GM12878 (cell line): ENCODE measurements at regions not wholly inside any gene's neighbourhood (a gene's known extent, or its start where the extent isn't known, plus 50 kb on each side); places are given as distances from the start of the nearest gene placed in this dataset.

Source experiments
- ATAC-seq: fragments of 200-7000 bp; cut with Tn5 transposase; 3 replicates; pipeline ENCODE4 v1.9.1; 2020; ENCODE audit warnings: mild to moderate bottlenecking, moderate library complexity
- BruUV-seq: library from RNA; stranded (reverse); fragments of 400-500 nt; replicated peaks from 2 replicates; lab custom pipeline; 2021; lab: Mats Ljungman, UMichigan
- CTCF ChIA-PET: fragments of 300-600 bp; sonication (Branson Sonifier 250); formaldehyde crosslinking; extraction: SDS; loops from one replicate; lab custom pipeline; 2021; ENCODE audit warnings: inconsistent platforms; lab: Yijun Ruan, JAX
- POLR2A ChIA-PET: fragments of 350-600 bp; formaldehyde crosslinking; extraction: SDS; loops from one replicate; lab custom pipeline; 2021; ENCODE audit warnings: inconsistent platforms; lab: Charles Lee
- RAD21 ChIA-PET: fragments of 300-600 bp; sonication (Branson Sonifier 250); formaldehyde crosslinking; loops from one replicate; lab custom pipeline; 2023; ENCODE audit warnings: antibody characterized with exemption; ENCODE audit not compliant: unreplicated experiment; lab: Charles Lee
- SMC1A ChIA-PET: fragments of 300-600 bp; sonication (Branson Sonifier 250); formaldehyde crosslinking; loops from one replicate; lab custom pipeline; 2023; ENCODE audit not compliant: unreplicated experiment, uncharacterized antibody; lab: Charles Lee
- DNase-seq: peaks from one replicate; pipeline ENCODE4 v3.0.0-alpha.2; 2011; ENCODE audit warnings: low read depth, low spot score
- FAIRE-seq: peaks from 3 replicates; lab custom pipeline; 2011; peaks lifted over from hg19 to GRCh38; lab: Jason Lieb, UNC
- H2AFZ ChIP-seq: 2 replicates; pipeline ENCODE4 v1.6.0; 2011; ENCODE audit warnings: low read depth, low read length, control low read depth; ENCODE audit not compliant: control insufficient read depth
- H3K27ac ChIP-seq: 2 replicates; pipeline ENCODE4 v1.5.1; 2011; ENCODE audit warnings: control low read depth; ENCODE audit not compliant: control insufficient read depth, insufficient read depth
- H3K27me3 ChIP-seq, 2 experiments: replicated peaks in 1 of 2; 2 replicates each; pipeline versions ENCODE4 v1.6.0 to v1.6.1; 2011; ENCODE audit warnings: low read length in 1 of 2; ENCODE audit not compliant: control insufficient read depth in 2 of 2, insufficient read depth in 2 of 2
- H3K36me3 ChIP-seq, 2 experiments: 2 replicates each; pipeline ENCODE4 v1.5.1; 2011; ENCODE audit warnings: low read length in 1 of 2; ENCODE audit not compliant: control insufficient read depth in 2 of 2, insufficient read depth in 2 of 2
- H3K4me1 ChIP-seq: 2 replicates; pipeline ENCODE4 v1.6.1; 2011; ENCODE audit warnings: mild to moderate bottlenecking, low read length, moderate library complexity, mixed read lengths; ENCODE audit not compliant: control insufficient read depth, insufficient read depth
- H3K4me2 ChIP-seq: 2 replicates; pipeline ENCODE4 v1.6.0; 2011; ENCODE audit warnings: control low read depth; ENCODE audit not compliant: control insufficient read depth, insufficient read depth
- H3K4me3 ChIP-seq: fragments of 200-600 bp; sonication (generic); 2 replicates; pipeline ENCODE4 v1.5.1; 2016
- H3K79me2 ChIP-seq: 2 replicates; pipeline ENCODE4 v1.6.0; 2011; ENCODE audit warnings: low read length; ENCODE audit not compliant: control insufficient read depth, insufficient read depth
- H3K9ac ChIP-seq: 2 replicates; pipeline ENCODE4 v1.8.0; 2011; ENCODE audit warnings: low read length, control low read depth, mixed read lengths; ENCODE audit not compliant: control insufficient read depth, insufficient read depth
- H3K9me3 ChIP-seq: replicated peaks from 3 replicates; pipeline ENCODE4 v1.5.1; 2011; ENCODE audit warnings: mild to moderate bottlenecking, low read length; ENCODE audit not compliant: control insufficient read depth, insufficient read depth
- H4K20me1 ChIP-seq: 2 replicates; pipeline ENCODE4 v1.6.0; 2011; ENCODE audit not compliant: control insufficient read depth, insufficient read depth
- BHLHE40 ChIP-seq, 2 experiments: fragments of 450-650 bp in 1 of 2; IDR thresholded peaks; 2 replicates each; pipeline ENCODE4 v1.6.1; 2011 to 2017; ENCODE audit warnings: low read depth in 2 of 2, borderline replicate concordance in 1 of 2, improper control_type of control experiment in 1 of 2, low read length in 1 of 2, mild to moderate bottlenecking in 1 of 2
- CBX3 ChIP-seq: fragments of 200-600 bp; sonication (generic); IDR thresholded peaks from 2 replicates; pipeline ENCODE4 v1.6.1; 2016; ENCODE audit warnings: low read depth, borderline replicate concordance
- EP300 ChIP-seq, 2 experiments: fragments of 150-350 bp in 1 of 2; IDR thresholded peaks; 2 replicates each; pipeline ENCODE4 v1.6.1; 2011 to 2012; ENCODE audit warnings: low read depth in 2 of 2, low read length in 2 of 2, borderline replicate concordance in 1 of 2, improper control_type of control experiment in 1 of 2, inconsistent platforms in 1 of 2; ENCODE audit not compliant: control insufficient read depth in 1 of 2
- HDGF ChIP-seq: fragments of 450-650 bp; IDR thresholded peaks from 2 replicates; pipeline ENCODE4 v1.6.1; 2016; ENCODE audit warnings: antibody characterized with exemption
- JUNB ChIP-seq: IDR thresholded peaks from 2 replicates; pipeline ENCODE4 v1.6.1; 2016; ENCODE audit warnings: antibody characterized with exemption, mild to moderate bottlenecking
- NFXL1 ChIP-seq: fragments of 450-650 bp; IDR thresholded peaks from 2 replicates; pipeline ENCODE4 v1.6.1; 2017; ENCODE audit warnings: antibody characterized with exemption, mild to moderate bottlenecking, borderline replicate concordance
- POLR2AphosphoS2 ChIP-seq: IDR thresholded peaks from 2 replicates; pipeline ENCODE4 v1.6.1; 2011; ENCODE audit warnings: low read depth, mild to moderate bottlenecking, low read length, improper control_type of control experiment, moderate library complexity
- SMAD1 ChIP-seq: fragments of 450-650 bp; IDR thresholded peaks from 2 replicates; pipeline ENCODE4 v1.6.1; 2018; ENCODE audit warnings: mild to moderate bottlenecking, low read depth; ENCODE audit not compliant: partially characterized antibody
- TARDBP ChIP-seq: IDR thresholded peaks from 2 replicates; pipeline ENCODE4 v1.6.1; 2016; ENCODE audit warnings: borderline replicate concordance
- TCF12 ChIP-seq: IDR thresholded peaks from 2 replicates; pipeline ENCODE4 v1.6.1; 2011; ENCODE audit warnings: low read depth, mild to moderate bottlenecking, low read length
- ZNF24 ChIP-seq: fragments of 450-650 bp; IDR thresholded peaks from 2 replicates; pipeline ENCODE4 v1.6.1; 2017; ENCODE audit warnings: antibody characterized with exemption, mild to moderate bottlenecking
- WGBS: methylation state at CpG from one replicate; pipeline ENCODE4 v1.1.6; 2016; ENCODE audit warnings: low lambda C conversion rate; ENCODE audit not compliant: insufficient replicate concordance, insufficient coverage; ENCODE audit errors: missing lambda C conversion rate; 5-methylcytosine and 5-hydroxymethylcytosine counted together
- in situ Hi-C: fragments of 300-500 bp; cut with MboI; formaldehyde crosslinking; loops from 9 replicates; pipeline ENCODE4 v1.14.3; 2018; ENCODE audit warnings: mixed read lengths
- intact Hi-C: fragments of 100-400 bp; cut with micrococcal nuclease; formaldehyde crosslinking; loops from one replicate; pipeline ENCODE4 v1.14.2; 2022; ENCODE audit not compliant: unreplicated experiment
- TF ChIP-seq, protein P1 (sequence below): fragments of 450-650 bp; IDR thresholded peaks from 2 replicates; pipeline ENCODE4 v1.6.1; 2017; ENCODE audit warnings: low read depth, mild to moderate bottlenecking, moderate library complexity
- TF ChIP-seq, protein P2 (sequence below): IDR thresholded peaks from 2 replicates; pipeline ENCODE4 v1.6.1; 2012; ENCODE audit warnings: low read depth, low read length, improper control_type of control experiment
- TF ChIP-seq, protein P3 (sequence below): IDR thresholded peaks from 2 replicates; pipeline ENCODE4 v1.6.1; 2011; ENCODE audit warnings: borderline replicate concordance, low read depth, mild to moderate bottlenecking, moderate library complexity, low read length; ENCODE audit not compliant: insufficient read depth, poor library complexity, severe bottlenecking
- TF ChIP-seq, protein P4 (sequence below): fragments of 150-350 bp; IDR thresholded peaks from 2 replicates; pipeline ENCODE4 v1.6.1; 2016; ENCODE audit warnings: low read depth, low read length

DNA sequence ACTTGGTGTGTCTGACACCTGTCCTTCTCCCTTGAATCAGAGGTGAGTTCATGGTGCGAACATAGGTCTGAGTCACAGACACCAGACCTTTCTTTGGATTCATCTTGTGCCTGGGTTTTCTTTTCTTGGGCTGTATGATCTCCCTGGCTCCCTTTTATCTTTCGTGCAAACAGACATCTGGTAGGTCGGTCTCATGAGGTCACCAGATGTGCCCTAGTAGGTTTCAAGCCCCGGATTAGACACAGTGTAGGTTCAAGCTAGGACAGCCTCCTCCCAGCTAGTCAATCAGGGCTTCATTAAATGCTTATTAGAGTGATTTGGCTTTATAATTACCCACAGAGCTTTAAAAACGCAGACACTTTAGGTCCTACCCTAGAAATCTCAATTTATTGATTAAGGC, 106.0 kb upstream of the MYO10 start:
- Histone ChIP-seq H3K9ac (no peak overlapping the region), H3K9me3 (no peaks in the 10 kb centered on the region), H4K20me1 (no peaks in the 10 kb centered on the region), H3K27ac (no peak overlapping the region), H3K79me2 (no peaks in the 10 kb centered on the region), H3K4me2 (no peak overlapping the region), H3K27me3 (no peaks in the 10 kb centered on the region), H2AFZ (no peak overlapping the region), H3K4me3 (no peak overlapping the region), H3K36me3 (no peaks in the 10 kb centered on the region), H3K4me1 (no peaks in the 10 kb centered on the region)
- no peak for ATAC-seq
- WGBS: 20% methylated on average over 5 of the region's 5 CpGs
- DNase-seq: no peak
- TF ChIP-seq JUNB: no peak
- TF ChIP-seq, protein P1, sequence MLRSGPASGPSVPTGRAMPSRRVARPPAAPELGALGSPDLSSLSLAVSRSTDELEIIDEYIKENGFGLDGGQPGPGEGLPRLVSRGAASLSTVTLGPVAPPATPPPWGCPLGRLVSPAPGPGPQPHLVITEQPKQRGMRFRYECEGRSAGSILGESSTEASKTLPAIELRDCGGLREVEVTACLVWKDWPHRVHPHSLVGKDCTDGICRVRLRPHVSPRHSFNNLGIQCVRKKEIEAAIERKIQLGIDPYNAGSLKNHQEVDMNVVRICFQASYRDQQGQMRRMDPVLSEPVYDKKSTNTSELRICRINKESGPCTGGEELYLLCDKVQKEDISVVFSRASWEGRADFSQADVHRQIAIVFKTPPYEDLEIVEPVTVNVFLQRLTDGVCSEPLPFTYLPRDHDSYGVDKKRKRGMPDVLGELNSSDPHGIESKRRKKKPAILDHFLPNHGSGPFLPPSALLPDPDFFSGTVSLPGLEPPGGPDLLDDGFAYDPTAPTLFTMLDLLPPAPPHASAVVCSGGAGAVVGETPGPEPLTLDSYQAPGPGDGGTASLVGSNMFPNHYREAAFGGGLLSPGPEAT: no peak
- TF ChIP-seq, protein P2, sequence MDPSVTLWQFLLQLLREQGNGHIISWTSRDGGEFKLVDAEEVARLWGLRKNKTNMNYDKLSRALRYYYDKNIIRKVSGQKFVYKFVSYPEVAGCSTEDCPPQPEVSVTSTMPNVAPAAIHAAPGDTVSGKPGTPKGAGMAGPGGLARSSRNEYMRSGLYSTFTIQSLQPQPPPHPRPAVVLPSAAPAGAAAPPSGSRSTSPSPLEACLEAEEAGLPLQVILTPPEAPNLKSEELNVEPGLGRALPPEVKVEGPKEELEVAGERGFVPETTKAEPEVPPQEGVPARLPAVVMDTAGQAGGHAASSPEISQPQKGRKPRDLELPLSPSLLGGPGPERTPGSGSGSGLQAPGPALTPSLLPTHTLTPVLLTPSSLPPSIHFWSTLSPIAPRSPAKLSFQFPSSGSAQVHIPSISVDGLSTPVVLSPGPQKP: no peak
- no peak for TF ChIP-seq CBX3
- TF ChIP-seq SMAD1: no peak
- TF ChIP-seq POLR2AphosphoS2: no peak
- TF ChIP-seq, protein P3, sequence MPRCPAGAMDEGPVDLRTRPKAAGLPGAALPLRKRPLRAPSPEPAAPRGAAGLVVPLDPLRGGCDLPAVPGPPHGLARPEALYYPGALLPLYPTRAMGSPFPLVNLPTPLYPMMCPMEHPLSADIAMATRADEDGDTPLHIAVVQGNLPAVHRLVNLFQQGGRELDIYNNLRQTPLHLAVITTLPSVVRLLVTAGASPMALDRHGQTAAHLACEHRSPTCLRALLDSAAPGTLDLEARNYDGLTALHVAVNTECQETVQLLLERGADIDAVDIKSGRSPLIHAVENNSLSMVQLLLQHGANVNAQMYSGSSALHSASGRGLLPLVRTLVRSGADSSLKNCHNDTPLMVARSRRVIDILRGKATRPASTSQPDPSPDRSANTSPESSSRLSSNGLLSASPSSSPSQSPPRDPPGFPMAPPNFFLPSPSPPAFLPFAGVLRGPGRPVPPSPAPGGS: no peak
- no peak for TF ChIP-seq EP300 (IDR thresholded peaks at IDR 0.05; ENCODE audit: borderline replicate concordance in 1 of 2, control insufficient read depth in 1 of 2, low read depth in 2 of 2, low read length in 2 of 2)
- no peak for TF ChIP-seq HDGF
- no peak for TF ChIP-seq TARDBP
- no peak for TF ChIP-seq BHLHE40 (IDR thresholded peaks at IDR 0.05; ENCODE audit: borderline replicate concordance in 1 of 2, low read depth in 2 of 2, low read length in 1 of 2)
- no peak for TF ChIP-seq NFXL1
- TF ChIP-seq, protein P4, sequence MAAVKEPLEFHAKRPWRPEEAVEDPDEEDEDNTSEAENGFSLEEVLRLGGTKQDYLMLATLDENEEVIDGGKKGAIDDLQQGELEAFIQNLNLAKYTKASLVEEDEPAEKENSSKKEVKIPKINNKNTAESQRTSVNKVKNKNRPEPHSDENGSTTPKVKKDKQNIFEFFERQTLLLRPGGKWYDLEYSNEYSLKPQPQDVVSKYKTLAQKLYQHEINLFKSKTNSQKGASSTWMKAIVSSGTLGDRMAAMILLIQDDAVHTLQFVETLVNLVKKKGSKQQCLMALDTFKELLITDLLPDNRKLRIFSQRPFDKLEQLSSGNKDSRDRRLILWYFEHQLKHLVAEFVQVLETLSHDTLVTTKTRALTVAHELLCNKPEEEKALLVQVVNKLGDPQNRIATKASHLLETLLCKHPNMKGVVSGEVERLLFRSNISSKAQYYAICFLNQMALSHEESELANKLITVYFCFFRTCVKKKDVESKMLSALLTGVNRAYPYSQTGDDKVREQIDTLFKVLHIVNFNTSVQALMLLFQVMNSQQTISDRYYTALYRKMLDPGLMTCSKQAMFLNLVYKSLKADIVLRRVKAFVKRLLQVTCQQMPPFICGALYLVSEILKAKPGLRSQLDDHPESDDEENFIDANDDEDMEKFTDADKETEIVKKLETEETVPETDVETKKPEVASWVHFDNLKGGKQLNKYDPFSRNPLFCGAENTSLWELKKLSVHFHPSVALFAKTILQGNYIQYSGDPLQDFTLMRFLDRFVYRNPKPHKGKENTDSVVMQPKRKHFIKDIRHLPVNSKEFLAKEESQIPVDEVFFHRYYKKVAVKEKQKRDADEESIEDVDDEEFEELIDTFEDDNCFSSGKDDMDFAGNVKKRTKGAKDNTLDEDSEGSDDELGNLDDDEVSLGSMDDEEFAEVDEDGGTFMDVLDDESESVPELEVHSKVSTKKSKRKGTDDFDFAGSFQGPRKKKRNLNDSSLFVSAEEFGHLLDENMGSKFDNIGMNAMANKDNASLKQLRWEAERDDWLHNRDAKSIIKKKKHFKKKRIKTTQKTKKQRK: no peak
- no peak for TF ChIP-seq TCF12
- no peak for TF ChIP-seq ZNF24
- intact Hi-C loops: no loop called here
- no peak for FAIRE-seq
- RAD21 ChIA-PET: no interaction called here
- SMC1A ChIA-PET: no interaction called here
- CTCF ChIA-PET: interaction anchor here (0.8 kb wide), 1 partner anchor 22 kb away, joined by 3 read pairs; no protein-coding TSS in a partner anchor
- POLR2A ChIA-PET: no interaction called here
- no TSS peak for BruUV-seq
- in situ Hi-C loops: no loop called here
